ENCODE measurements at regions not wholly inside any gene's neighbourhood (a gene's known extent, or its start where the extent isn't known, plus 50 kb on each side); places are given as distances from the start of the nearest gene placed in this dataset.

DNA sequence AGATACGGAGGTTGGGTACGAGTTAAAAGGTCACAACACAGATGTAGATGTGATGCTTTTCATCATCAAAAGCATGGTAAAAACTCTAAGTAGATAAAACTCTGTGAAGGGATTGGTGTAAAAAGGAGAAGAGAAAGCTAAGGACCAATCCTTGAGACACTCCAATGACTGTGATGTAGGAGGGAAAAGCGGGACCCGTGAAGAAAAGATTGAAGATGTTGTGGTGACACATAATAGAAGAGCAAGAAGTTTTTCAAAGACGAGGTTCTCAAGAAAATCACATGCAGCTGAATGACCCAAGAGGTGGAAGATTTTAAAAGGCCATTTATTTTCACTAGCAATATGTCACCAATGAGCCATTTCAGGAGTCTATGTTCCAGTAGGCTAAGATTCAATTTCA lies 179.5 kb downstream of the MRPL39 start:
- POLR2A ChIA-PET, result no interaction called here
- Histone ChIP-seq H3K4me3 (ENCODE audit: low read depth, low read length) (no peak overlapping the region), H3K36me3 (ENCODE audit: control insufficient read depth in 2 of 2, insufficient read depth in 1 of 2, low read length in 2 of 2) (no peaks in the 10 kb centered on the region), H3K27ac (ENCODE audit: extremely low read depth, low read depth, low read length) (no peak overlapping the region), H3K9me3 (ENCODE audit: control insufficient read depth, insufficient read depth, low read depth, low read length) (no peaks in the 10 kb centered on the region), H3K4me1 (ENCODE audit: control insufficient read depth, insufficient read depth, low read length) (no peaks in the 10 kb centered on the region)
- CTCF ChIA-PET, result interaction anchor here (0.7 kb wide), 1 partner anchor 1688 kb away, joined by 3 read pairs; no protein-coding TSS in a partner anchor
- TF ChIP-seq MYNN (tag by site-specific recombination; IDR thresholded peaks at IDR 0.05; ENCODE audit: borderline replicate concordance) (no peak), ZNF561 (tag by site-specific recombination; IDR thresholded peaks at IDR 0.05; ENCODE audit: borderline replicate concordance) (no peak), KLF1 (tag by site-specific recombination; IDR thresholded peaks at IDR 0.05) (no peak), HOXC10 (CRISPR knock-in tag; IDR thresholded peaks at IDR 0.05) (no peak), HOXD13 (CRISPR knock-in tag; IDR thresholded peaks at IDR 0.05; ENCODE audit: borderline replicate concordance) (no peak), ZNF621 (tag by site-specific recombination; IDR thresholded peaks at IDR 0.05) (no peak), SP3 (tag by site-specific recombination; IDR thresholded peaks at IDR 0.05) (no peak), ZNF221 (tag by site-specific recombination; IDR thresholded peaks at IDR 0.05; ENCODE audit: borderline replicate concordance) (no peak), ZSCAN23 (tag by site-specific recombination; IDR thresholded peaks at IDR 0.05) (no peak), ZNF433 (tag by site-specific recombination; IDR thresholded peaks at IDR 0.05; ENCODE audit: low read depth) (no peak), SCRT1 (tag by site-specific recombination; IDR thresholded peaks at IDR 0.05; ENCODE audit: borderline replicate concordance) (no peak), ZBTB48 (tag by site-specific recombination; IDR thresholded peaks at IDR 0.05) (no peak), ZNF624 (tag by site-specific recombination; IDR thresholded peaks at IDR 0.05) (no peak), SP7 (tag by site-specific recombination; IDR thresholded peaks at IDR 0.05) (no peak), ZNF48 (tag by site-specific recombination; IDR thresholded peaks at IDR 0.05) (no peak)
- TF ChIP-seq, protein P1, sequence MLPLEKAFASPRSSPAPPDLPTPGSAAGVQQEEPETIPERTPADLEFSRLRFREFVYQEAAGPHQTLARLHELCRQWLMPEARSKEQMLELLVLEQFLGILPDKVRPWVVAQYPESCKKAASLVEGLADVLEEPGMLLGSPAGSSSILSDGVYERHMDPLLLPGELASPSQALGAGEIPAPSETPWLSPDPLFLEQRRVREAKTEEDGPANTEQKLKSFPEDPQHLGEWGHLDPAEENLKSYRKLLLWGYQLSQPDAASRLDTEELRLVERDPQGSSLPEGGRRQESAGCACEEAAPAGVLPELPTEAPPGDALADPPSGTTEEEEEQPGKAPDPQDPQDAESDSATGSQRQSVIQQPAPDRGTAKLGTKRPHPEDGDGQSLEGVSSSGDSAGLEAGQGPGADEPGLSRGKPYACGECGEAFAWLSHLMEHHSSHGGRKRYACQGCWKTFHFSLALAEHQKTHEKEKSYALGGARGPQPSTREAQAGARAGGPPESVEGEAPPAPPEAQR (tag by site-specific recombination; IDR thresholded peaks at IDR 0.05), result no peak
- TF ChIP-seq, protein P2, sequence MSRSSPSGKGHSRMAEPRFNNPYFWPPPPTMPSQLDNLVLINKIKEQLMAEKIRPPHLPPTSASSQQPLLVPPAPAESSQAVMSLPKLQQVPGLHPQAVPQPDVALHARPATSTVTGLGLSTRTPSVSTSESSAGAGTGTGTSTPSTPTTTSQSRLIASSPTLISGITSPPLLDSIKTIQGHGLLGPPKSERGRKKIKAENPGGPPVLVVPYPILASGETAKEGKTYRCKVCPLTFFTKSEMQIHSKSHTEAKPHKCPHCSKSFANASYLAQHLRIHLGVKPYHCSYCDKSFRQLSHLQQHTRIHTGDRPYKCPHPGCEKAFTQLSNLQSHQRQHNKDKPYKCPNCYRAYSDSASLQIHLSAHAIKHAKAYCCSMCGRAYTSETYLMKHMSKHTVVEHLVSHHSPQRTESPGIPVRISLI (tag by site-specific recombination; IDR thresholded peaks at IDR 0.05), result no peak
- TF ChIP-seq, protein P3, sequence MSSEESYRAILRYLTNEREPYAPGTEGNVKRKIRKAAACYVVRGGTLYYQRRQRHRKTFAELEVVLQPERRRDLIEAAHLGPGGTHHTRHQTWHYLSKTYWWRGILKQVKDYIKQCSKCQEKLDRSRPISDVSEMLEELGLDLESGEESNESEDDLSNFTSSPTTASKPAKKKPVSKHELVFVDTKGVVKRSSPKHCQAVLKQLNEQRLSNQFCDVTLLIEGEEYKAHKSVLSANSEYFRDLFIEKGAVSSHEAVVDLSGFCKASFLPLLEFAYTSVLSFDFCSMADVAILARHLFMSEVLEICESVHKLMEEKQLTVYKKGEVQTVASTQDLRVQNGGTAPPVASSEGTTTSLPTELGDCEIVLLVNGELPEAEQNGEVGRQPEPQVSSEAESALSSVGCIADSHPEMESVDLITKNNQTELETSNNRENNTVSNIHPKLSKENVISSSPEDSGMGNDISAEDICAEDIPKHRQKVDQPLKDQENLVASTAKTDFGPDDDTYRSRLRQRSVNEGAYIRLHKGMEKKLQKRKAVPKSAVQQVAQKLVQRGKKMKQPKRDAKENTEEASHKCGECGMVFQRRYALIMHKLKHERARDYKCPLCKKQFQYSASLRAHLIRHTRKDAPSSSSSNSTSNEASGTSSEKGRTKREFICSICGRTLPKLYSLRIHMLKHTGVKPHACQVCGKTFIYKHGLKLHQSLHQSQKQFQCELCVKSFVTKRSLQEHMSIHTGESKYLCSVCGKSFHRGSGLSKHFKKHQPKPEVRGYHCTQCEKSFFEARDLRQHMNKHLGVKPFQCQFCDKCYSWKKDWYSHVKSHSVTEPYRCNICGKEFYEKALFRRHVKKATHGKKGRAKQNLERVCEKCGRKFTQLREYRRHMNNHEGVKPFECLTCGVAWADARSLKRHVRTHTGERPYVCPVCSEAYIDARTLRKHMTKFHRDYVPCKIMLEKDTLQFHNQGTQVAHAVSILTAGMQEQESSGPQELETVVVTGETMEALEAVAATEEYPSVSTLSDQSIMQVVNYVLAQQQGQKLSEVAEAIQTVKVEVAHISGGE (tag by site-specific recombination; conservative IDR thresholded peaks at IDR 0.05; ENCODE audit: low read depth), result no peak

DNA sequence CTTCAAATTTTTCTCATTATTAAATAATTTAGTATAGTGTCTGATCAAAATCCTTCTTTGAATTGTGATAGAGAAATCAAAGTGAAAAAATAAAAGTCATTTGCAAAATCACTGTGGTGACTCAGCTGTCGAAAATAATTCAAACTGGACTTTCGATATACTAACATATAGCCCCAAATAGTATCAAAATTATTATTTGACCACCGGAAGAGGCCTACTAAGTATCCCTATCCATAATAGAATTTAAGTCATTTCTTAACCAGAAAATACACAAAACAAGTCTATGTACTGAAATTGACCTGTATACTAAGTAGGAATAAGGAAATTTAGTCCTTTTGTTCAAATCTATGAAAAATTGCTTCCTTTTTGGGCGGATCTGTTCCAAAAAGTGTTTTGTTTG lies 180.7 kb downstream of the MRPL39 start:
- ChIA-PET POLR2A (no interaction called here), CTCF (no interaction called here)
- Histone ChIP-seq H3K4me1 (ENCODE audit: control insufficient read depth, insufficient read depth, low read length) (no peaks in the 10 kb centered on the region), H3K36me3 (ENCODE audit: control insufficient read depth in 2 of 2, insufficient read depth in 1 of 2, low read length in 2 of 2) (no peaks in the 10 kb centered on the region), H3K9me3 (ENCODE audit: control insufficient read depth, insufficient read depth, low read depth, low read length) (no peaks in the 10 kb centered on the region), H3K4me3 (ENCODE audit: low read depth, low read length) (no peak overlapping the region), H3K27ac (ENCODE audit: extremely low read depth, low read depth, low read length) (no peak overlapping the region)
- TF ChIP-seq ZXDB (tag by site-specific recombination; IDR thresholded peaks at IDR 0.05) (no peak), RBAK (tag by site-specific recombination; IDR thresholded peaks at IDR 0.05) (no peak), ZNF19 (tag by site-specific recombination; IDR thresholded peaks at IDR 0.05; ENCODE audit: low read depth) (no peak), ZNF776 (tag by site-specific recombination; IDR thresholded peaks at IDR 0.05; ENCODE audit: borderline replicate concordance) (no peak), MEIS1 (CRISPR knock-in tag; IDR thresholded peaks at IDR 0.05; ENCODE audit: borderline replicate concordance) (no peak)
- TF ChIP-seq, protein P4, sequence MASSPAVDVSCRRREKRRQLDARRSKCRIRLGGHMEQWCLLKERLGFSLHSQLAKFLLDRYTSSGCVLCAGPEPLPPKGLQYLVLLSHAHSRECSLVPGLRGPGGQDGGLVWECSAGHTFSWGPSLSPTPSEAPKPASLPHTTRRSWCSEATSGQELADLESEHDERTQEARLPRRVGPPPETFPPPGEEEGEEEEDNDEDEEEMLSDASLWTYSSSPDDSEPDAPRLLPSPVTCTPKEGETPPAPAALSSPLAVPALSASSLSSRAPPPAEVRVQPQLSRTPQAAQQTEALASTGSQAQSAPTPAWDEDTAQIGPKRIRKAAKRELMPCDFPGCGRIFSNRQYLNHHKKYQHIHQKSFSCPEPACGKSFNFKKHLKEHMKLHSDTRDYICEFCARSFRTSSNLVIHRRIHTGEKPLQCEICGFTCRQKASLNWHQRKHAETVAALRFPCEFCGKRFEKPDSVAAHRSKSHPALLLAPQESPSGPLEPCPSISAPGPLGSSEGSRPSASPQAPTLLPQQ (tag by site-specific recombination; IDR thresholded peaks at IDR 0.05), result no peak
- TF ChIP-seq, protein P5, sequence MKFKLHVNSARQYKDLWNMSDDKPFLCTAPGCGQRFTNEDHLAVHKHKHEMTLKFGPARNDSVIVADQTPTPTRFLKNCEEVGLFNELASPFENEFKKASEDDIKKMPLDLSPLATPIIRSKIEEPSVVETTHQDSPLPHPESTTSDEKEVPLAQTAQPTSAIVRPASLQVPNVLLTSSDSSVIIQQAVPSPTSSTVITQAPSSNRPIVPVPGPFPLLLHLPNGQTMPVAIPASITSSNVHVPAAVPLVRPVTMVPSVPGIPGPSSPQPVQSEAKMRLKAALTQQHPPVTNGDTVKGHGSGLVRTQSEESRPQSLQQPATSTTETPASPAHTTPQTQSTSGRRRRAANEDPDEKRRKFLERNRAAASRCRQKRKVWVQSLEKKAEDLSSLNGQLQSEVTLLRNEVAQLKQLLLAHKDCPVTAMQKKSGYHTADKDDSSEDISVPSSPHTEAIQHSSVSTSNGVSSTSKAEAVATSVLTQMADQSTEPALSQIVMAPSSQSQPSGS (tag by site-specific recombination; IDR thresholded peaks at IDR 0.05; ENCODE audit: low read depth), result no peak
- TF ChIP-seq, protein P6, sequence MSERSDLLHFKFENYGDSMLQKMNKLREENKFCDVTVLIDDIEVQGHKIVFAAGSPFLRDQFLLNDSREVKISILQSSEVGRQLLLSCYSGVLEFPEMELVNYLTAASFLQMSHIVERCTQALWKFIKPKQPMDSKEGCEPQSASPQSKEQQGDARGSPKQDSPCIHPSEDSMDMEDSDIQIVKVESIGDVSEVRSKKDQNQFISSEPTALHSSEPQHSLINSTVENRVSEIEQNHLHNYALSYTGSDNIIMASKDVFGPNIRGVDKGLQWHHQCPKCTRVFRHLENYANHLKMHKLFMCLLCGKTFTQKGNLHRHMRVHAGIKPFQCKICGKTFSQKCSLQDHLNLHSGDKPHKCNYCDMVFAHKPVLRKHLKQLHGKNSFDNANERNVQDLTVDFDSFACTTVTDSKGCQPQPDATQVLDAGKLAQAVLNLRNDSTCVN (tag by site-specific recombination; optimal IDR thresholded peaks at IDR 0.05), result no peak

Measured in HEK293 (cell line).